Middle frontal gyrus (tissue), 1 donor: ENCODE measurements at regions not wholly inside any gene's neighbourhood (a gene's known extent, or its start where the extent isn't known, plus 50 kb on each side); places are given as distances from the start of the nearest gene placed in this dataset.
"Not testable (repeated sequence)": the region's sequence is repeated elsewhere in the genome, so short reads cannot be mapped to it uniquely, and the experiment has no call there.

Experiments used
- DNase-seq: peaks from one replicate; pipeline ENCODE4 v3.0.0-alpha.2; 2015; ENCODE audit warnings: low spot score; ENCODE audit errors: extremely low spot score

DNA sequence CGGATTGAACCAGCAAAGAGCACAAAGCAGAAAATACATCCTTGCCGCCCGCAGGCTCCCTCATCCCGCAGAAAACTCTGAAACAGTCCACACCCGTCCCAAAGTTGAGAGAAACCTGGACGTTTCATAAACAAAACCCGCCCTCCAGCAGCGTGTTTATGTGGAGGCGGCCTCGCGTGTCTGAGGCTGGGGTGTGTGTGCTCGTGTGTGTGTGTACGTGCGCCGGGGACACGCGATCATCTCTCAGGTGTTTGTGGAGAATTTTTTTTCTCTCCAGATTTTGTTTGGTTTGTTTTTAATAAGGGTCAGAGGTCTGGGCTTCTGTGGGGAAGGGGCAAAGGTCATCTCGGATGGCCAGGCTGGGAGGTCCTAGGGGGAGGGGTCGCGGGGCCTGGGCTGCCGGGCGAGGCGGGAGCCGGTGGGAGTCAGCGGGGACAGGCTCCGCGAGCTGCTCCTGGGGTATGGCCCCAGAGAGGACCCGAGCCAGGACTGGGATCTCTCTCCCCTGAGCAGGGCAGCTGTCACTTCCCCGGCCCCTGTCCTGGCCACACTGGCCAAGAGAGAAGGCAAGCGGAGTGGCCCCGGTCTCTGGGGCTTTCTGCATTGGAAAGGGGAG, 206.4 kb downstream of the C9orf50 start:
- no peak for DNase-seq

DNA sequence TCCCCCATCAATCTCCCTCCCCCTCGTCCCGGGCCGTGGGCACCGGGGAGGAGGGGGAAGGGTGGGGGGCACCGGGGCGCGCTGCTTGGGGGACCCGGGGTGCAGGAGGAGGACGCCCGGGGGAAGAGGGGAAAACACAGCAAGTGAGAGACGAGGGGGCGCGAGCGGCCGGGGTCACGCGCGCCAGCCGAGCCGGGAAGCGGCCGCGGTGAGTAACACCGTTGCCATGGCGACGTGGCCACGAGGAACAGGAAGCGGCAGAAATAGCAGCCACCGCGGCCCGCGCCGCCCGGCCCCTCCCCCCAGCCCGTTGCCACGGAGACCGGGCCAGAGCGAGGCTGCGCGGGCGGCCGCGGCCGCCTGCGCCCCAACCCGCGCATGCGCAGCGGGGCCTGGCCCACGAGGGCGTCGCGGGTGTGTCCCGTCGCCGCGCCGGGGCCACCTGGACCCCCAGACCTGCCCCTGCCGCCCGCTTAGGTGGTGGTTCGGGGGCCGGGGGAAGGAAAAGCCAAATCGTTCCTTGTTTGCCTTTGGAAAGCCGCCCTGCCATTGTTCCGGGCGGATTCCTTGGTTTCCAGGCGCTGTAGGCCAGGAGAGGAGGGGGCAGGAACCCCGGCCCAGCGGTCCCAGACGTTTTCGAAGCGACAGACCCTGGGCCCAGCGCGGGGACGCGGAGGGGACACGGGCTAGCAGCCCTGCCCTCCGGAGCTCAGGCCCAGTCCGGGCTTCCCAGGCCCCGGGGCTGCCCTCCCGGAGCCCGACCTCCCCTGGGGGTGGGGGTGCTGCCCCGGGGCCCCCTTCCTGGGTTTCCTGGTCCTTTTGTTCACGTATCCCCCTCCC, 207.1 kb downstream of the C9orf50 start:
- DNase-seq, result peak; percentile 92

DNA sequence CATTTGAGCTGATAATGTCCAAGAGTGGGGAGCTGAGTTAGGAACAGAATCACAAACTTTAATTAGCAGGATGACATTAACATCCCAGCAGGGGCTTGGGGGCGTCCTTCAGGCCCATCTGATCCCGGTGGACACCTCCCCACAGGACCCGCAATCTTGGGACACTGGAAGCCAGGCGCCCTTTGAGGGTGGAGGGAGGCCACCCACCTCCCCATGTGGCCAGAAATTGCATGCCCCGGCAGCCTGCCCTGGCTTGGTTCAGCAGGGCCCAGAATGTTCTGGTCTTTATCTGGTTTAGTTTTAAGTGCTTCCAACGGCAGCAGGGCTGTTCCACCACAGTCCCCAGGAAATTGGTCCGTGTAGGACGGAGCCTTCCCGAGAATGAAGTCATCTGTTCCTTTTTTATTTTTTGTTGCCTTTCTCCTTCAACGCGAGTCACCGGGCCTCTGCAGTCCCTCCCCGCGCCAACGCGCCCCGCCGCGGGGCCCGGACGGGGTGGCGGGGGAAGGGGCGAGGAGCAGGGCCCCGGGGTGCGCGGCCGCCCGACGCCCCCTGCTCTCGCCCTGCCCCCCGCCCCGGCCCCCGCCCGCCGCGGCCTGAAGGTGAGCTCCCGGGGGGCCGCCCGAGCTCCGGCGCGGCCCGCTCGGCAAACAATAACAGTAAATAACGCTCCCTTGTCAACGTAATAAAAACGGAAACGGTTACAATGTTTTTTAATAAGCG, 207.9 kb downstream of the C9orf50 start:
- peak; percentile 60 for DNase-seq

DNA sequence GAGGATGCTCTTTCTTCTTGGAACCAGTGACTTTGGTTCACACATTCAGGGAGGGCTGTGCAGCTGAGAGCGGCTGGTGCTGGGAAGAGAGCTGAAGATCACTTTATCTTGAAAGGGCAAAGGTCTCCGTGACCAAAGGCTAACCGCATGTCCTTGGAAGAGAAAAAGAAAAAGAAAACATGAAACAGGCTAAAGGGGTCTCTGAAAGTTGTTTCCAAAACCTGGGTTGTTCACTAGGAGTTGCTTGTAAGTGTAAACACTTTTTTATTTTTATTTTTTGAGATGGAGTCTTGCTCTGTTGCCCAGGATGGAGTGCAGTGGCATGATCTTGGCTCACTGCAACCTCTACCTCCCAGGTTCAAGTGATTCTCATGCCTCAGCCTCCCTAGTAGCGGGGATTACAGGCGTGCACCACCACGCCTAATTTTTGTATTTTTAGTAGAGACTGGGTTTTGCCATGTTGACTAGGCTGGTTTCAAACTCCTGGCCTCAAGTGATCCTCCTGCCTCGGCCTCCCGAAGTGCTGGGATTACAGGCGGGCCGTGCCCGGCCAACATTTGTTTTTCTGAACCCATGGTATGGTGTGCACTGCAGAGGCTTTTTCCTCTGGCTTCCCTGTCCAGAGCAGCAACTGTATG, 208.6 kb downstream of the C9orf50 start:
- not testable (repeated sequence) for DNase-seq

DNA sequence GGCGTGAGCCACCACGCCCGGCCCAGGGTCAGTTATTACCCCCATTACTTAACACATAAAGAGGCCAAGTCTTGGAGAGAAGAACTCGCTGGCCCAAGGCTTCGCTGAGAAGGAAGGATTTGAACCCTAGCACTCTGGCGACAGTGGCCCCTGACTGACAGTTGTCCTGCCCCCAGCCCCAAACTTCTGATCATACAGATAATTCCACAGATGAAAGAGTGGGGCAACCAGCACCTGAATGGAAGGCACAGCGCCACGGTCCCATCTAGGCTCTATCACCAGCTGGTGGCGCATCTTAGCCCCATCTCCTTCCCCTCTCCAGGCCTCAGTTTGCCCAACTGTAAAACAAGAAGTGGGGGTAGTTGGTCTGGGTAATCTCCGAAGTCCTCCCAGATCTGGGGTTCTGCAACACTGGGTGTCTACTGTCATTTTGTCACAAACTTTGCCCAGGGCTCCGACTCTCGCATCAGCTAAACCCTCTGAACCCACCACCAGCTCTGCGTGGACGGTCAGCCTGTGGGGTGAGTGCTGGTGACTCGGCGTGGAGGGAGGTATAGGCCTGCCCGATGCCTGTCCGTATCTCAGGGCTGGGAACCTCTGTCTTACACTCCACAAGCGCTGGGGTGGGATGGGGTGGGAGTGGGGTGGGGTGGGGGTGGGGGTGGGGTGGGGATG, 209.3 kb downstream of the C9orf50 start:
- no peak for DNase-seq

DNA sequence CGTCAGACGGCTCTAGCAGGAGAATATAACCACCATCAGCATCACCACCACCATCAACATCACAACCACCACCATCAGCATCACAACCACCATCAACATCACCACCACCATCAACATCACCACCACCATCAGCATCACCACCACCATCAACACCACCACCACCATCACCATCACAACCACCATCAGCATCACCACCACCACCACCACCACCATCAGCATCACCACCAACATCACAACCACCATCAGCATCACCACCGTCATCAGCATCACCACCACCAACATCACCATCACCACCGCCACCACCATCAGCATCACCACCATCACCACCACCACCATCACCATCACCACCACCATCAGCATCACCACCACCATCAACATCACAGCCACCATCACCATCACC, 210.7 kb downstream of the C9orf50 start:
- DNase-seq, result no peak

DNA sequence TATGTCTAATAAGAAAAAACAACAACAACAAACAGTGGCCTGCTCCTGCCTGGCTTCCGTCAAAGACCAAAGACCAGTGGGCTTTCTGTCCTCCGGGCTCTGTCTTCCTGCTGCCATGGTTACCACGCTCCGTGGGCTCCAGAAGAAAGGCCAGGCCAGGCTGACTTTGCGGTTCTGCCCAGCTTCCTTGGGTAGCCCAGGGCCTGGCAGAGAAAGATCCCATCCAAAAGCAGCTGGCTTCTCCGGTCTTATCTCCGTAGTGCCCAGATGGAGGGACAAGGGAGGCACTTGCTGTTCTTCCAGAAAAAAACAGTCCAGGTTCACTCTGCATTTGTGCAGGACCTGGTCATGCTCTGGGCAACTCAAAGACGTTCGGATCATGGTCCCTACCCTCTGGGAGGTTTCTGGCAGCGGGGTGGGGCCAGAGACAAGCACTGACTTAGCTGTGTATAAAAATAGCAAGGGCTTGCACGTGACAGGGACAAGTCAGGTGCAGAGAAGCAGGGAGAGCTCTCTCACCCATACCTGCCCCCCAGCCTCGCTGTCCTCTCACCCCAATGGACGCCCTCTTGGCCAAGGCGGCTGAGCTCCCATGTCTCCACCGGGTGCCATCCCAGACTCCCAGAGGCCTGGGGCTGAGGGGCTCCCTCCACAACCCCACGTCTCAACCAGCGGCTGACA, 212.2 kb downstream of the C9orf50 start:
- DNase-seq, result no peak

DNA sequence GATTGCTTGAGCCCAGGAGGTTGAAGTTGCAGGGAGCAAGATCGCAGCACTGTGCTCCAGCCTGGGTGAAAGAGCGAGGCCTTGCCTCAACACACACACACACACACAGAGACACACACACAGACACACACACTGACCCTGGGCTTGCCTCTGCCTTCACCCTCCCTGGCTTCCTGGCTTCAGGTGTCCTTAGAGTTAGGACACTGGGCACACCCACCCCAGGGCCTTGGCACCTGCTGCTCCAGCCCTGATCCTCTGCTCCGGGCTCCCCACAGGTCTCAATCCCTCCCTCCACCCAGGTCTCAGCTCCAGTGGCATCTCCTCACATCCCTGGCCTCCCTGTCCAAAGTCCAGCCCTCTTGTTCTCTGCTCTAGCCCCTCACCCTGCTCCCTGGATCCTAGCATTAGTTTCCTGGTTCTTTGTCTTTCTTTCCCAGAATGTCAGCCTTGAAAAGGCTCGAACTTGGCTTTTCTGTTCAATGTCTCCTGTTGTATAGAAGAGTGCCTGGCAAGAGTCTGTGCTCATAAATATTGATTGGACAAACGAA, 212.9 kb downstream of the C9orf50 start:
- no peak for DNase-seq

DNA sequence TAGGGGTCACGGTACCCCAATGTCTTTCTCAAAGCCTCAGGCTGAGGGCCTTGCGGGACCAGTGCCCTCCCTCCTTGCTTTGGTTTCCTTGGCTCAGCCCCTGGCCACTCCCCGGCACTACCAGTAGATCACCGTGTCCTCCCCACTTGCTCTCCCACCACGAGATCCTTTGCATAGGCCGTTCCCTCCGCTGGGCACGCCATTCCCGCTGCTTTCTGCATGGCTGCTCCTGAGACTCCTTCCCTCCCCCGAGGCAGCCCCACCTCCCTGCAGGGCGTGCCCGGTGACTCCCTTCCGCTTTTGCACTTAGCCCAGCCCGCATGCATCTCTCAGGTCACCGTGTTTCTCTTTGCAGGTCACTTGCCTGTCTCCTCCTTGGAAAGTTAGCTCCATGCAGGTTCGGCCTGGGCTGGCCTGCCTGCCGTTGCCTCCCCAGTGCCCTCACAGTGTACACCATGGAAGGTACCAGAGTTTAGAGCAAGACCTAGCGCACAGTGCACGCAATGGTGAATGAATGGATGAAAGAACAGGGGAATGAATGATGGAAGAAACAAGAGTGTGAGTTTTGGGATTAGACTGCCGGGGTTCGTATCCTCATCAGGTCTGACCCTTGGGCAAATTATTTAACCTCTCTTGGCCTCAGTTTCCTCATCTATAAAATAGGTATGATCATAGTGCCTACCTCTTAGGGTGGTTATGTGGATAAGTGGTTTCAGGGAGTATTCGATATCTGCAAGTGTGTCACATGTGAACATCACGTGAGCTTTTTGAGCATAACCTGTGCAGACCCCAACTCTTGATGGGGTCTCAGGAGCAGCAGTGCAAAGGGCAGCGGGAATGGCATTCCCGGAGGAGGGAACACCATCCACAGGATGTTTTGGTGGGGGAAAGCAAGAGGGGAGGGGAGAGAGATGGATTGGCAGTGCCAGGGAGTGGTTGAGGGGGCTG, 214.3 kb downstream of the C9orf50 start:
- DNase-seq, result no peak

DNA sequence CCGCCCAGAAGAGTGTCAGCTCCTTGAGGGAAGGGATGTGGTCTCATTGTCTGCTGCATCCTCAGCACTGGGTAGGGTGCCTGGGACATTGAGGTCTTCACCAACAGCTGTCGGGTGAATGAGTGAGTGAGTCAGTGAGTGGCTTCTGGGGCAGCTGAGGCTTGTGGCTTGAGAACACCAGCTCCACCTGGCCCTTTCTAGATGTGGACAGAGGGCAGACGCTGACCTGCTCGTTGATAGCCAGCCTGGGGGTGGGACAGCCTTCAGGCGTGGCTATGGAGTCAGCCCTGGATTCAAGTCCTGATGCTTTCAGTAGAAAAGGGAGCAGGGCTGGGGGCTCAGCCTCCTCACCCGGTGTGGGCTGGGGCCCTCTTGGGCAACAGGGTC, 215.1 kb downstream of the C9orf50 start:
- DNase-seq, result no peak

DNA sequence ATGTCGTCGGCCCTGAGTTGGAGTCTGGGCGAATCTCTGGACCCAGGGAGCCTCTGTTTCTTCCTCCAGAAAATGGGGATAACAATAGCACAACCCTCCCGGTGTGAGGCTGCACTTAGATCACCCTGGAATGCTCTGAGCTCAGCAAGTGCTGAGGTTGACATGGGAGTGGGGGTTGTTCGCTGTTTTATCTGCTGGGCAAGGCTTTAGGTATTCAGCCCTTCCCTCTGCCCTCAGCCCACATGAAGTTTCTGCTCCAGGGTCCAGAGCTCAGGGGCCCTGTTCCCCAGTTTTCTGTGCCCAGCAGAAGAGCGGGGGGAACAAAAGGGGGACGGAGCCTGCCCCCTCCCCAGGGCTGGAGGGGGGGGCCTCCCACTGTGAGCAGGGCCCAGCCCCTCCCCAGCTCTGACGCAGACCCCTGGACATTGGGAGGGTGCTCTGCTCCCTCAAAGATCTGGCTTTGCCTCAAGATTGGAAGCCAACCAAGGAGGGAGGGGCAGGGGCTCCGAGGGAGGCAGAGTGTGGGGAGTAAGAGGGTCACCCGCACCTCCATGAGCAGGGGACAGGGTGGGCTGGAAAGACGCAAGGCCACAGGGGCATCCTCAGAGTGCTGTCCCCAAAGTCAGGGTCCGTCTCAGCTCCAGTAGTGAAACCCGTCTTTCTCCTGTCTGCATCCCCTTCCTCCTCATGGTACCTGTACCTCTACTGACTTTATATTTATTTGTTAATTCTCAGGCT, 215.6 kb downstream of the C9orf50 start:
- no peak for DNase-seq

DNA sequence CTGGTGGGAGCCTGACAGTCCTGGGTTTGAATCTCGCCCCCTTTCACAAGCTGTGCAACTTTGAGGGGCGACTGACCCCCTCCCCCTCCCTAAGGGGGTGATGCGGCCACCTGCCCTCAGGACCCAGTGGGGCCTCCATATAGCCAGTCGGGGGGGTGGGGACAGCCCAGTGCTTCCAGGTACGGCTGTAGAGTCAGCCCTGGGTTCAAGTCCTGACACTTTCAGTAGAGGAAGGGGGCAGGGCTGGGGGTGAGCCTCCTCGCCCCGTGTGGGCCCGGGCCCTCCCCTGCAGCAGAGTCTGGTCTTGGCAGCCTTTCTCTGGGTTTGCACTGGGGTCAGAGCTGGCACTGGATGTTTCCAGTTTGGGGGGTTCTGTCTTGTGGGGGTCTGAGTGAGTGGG, 216.3 kb downstream of the C9orf50 start:
- no peak for DNase-seq

DNA sequence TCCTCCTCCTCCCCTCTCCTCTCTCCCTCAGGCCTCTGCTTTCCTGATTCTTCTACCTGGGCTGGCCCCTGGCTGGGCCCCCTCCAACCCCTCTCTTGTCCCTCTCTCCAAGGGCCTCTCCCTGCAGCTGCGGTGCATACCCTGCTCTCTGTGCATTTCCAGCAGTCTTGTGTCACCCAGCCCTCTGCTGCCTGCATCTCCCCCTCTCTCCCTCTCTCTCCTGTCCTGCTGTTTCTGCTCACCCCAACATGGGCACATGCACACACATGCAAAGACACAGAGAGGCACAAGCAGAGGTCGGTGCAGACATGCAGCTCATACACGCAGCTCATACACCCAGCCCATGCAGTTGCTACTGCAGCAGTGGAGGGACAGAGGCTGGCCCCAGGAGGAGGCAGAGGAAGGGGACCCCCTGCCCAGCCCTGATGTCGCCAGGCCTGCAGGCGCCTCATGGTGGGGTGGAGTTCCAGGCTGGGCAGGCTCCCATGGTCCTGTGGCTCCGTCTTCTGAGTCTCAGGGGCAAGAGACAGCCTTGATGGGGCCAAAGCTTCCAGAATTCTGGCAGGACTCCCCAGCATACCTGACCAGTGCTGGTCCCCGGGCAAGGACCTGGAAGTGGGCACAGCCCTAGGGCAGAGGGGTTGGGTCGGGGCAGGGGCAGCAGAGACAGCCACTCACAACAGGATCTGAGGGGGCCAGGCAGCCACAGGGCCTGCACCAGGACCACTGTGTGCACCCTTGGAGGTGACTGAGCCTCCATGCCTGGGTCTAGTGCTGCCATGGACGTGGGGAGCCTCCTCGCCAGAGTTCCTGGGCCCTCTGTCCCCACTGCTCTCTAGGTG, 216.9 kb downstream of the C9orf50 start:
- DNase-seq, result no peak

DNA sequence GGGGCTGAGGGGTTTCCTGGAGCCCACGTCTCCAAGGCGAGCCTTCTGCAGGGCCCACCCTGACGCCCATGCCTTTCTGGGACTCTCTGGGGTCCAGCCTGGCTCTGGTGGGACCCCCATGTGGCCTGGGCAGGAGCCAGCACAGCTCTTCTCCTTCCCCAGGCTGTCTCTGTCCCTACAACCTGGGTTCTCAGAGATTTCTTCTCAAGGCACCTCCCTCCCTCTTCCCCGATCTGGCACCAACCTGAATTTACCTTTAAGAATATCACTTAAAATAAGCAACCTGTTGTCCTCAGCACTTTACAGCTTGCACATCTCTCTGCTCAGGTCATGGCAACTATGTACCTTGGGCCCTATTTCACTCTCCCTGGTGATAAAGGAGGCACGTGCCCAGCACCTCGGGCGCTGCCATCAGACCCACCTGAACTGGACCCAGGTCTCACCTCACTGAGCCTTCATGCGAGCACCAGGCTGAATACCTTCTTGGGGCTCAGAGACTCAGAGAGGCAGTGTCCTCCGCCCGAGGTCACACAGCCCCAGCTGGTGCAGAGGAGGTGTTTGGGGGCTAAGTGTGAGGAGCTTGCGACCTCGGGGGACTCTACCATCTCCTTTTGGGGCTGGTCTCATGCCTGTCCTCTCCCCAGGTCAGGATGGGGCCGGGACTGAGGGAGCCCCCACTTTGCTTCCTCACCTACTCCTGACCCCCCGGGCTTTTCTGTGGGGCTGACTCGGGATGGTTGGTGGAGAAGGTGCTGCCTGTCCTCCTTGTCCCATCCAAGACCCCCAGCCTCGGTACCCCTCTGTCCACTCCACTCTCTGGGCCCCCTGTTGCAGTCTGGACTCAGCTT, 217.7 kb downstream of the C9orf50 start:
- no peak for DNase-seq

DNA sequence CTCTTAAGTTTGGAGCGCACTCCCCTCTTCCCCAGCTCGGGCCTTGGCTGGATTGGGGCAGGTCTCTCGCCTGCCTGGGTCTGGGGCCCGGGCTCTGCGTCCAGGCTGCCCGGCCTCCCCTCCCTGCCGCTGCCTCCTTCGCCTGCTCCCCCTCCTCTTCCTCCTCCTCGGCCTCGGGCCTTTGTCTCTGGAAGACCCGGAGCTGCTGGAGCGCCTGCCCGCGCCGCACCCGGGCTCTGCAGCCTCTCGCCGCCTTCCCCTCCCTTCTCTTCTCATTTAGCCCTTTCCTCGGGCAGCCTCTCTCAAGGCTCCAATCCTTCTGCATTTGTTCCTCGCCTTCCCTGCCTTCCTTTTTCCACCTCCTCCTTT, 218.5 kb downstream of the C9orf50 start:
- DNase-seq, result no peak

DNA sequence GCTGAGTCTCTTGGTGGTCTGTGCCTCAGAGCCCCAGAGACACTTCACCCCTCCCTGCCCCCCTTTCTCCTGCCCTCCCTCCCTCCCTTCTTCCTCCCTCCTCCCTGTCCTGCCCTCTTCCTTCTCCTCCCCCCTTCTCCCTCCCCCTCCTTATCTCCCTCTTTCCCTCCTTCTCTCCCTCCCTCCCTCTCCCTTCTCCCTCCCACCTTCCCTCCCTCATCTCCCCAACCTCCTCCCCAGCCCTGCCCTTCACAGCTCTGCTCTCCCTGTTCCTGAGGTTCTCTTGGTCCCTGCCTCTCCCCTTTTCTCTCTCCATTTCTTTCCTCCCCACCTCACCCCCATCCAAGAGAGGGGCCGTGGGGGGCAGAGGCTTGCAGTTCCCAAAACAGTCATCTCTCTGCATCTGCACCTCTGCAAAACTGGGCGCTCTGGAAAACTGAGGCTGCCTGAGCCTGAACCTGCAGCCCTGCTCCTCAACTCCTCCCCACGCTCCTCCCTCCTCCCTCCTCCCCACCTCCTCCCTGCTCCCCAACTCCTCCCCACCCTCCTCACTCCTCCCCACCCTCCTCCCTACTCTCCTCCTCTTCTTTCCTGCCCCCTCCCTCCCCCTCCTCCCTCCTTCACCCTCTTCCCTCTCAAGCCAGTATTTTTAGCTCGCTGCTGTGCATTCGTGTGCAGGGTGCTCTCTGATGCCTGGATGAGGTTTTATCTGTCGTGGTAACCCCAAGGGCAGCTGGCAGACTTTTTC, 219.1 kb downstream of the C9orf50 start:
- DNase-seq, result no peak
